ENCODE measurements at regions not wholly inside any gene's neighbourhood (a gene's known extent, or its start where the extent isn't known, plus 50 kb on each side); places are given as distances from the start of the nearest gene placed in this dataset.

- ChIA-PET POLR2A (no interaction called here), CTCF (ENCODE audit: low intra/inter-chr PET ratio) (no interaction called here)
- no peak for DNase-seq (ENCODE audit: extremely low read depth in 1 of 4, low spot score in 3 of 4)
- ATAC-seq: no peak
- in situ Hi-C loops (cut with MboI): no loop called here
- no peak overlapping the region for H2AFZ ChIP-seq (ENCODE audit: low read depth, low read length)
- no peaks in the 10 kb centered on the region for H3K9me1 ChIP-seq (ENCODE audit: control insufficient read depth, insufficient read depth, low read length)
- no peak overlapping the region for H3K4me2 ChIP-seq (ENCODE audit: insufficient read depth, low read length)
- no peak overlapping the region for H3K9ac ChIP-seq (ENCODE audit: insufficient read depth in 1 of 2, low read depth in 2 of 2, low read length in 2 of 2)
- no peaks in the 10 kb centered on the region for H3K9me3 ChIP-seq (replicated peaks; ENCODE audit: control insufficient read depth, insufficient read depth, low read depth, low read length)
- FAIRE-seq: no peak
- intact Hi-C loops (cut with micrococcal nuclease): no loop called here
- H3K27ac ChIP-seq (ENCODE audit: extremely low read depth, low read depth, low read length): no peak overlapping the region
- no peaks in the 10 kb centered on the region for H3K36me3 ChIP-seq (ENCODE audit: control insufficient read depth, insufficient read depth, low read length)
- H3K27me3 ChIP-seq (ENCODE audit: control insufficient read depth in 2 of 2, insufficient read depth in 2 of 2, low read length in 2 of 2): no peaks in the 10 kb centered on the region
- no peak overlapping the region for H3K4me3 ChIP-seq
- H3K79me2 ChIP-seq (ENCODE audit: control insufficient read depth, insufficient read depth, low read length): no peaks in the 10 kb centered on the region
- BruUV-seq (replicated peaks): no TSS peak
- H4K20me1 ChIP-seq (replicated peaks; ENCODE audit: control insufficient read depth, insufficient read depth, low read length): no peaks in the 10 kb centered on the region
- no peaks in the 10 kb centered on the region for H3K4me1 ChIP-seq (replicated peaks in 1 of 2; ENCODE audit: control insufficient read depth in 2 of 2, insufficient read depth in 2 of 2, low read length in 2 of 2)
- TF ChIP-seq POLR2G (IDR thresholded peaks at IDR 0.05; ENCODE audit: low read depth, low read length) (no peak), SMARCC2 (IDR thresholded peaks at IDR 0.05; ENCODE audit: low read depth) (no peak), ZNF589 (CRISPR knock-in tag; IDR thresholded peaks at IDR 0.05; ENCODE audit: low read depth) (no peak), BCLAF1 (IDR thresholded peaks at IDR 0.05; ENCODE audit: borderline replicate concordance in 1 of 2, control insufficient read depth in 1 of 2, low read depth in 2 of 2, low read length in 1 of 2) (no peak), ZNF146 (CRISPR knock-in tag; IDR thresholded peaks at IDR 0.05; ENCODE audit: unreplicated experiment) (no peak), CREB1 (IDR thresholded peaks at IDR 0.05) (no peak), CREB1 (CRISPR knock-in tag; IDR thresholded peaks at IDR 0.05) (no peak), HEY1 (CRISPR knock-in tag; IDR thresholded peaks at IDR 0.05; ENCODE audit: borderline replicate concordance) (no peak), ZNF639 (CRISPR knock-in tag; conservative IDR thresholded peaks at IDR 0.05 in 1 of 2, IDR thresholded peaks at IDR 0.05 in 1 of 2) (no peak), ZNF12 (CRISPR knock-in tag; IDR thresholded peaks at IDR 0.05) (no peak), RBM17 (IDR thresholded peaks at IDR 0.05; ENCODE audit: borderline replicate concordance, low read depth, low read length) (no peak), SRSF7 (optimal IDR thresholded peaks at IDR 0.05; ENCODE audit: low read depth, low read length) (no peak), ZNF609 (CRISPR knock-in tag; IDR thresholded peaks at IDR 0.05; ENCODE audit: borderline replicate concordance) (no peak), MECOM (CRISPR knock-in tag; IDR thresholded peaks at IDR 0.05) (no peak)
These were observed 150.0 kb upstream of the BET1 start for GRCh38 chr7:94154182-94154581.
